ENCODE measurements at regions not wholly inside any gene's neighbourhood (a gene's known extent, or its start where the extent isn't known, plus 50 kb on each side); places are given as distances from the start of the nearest gene placed in this dataset.

GRCh38 chr12:33670284-33670683, 230.7 kb upstream of the SYT10 start:
- H2AK5ac ChIP-seq (ENCODE audit: low read length) = no peak overlapping the region
- H3K18ac ChIP-seq (ENCODE audit: low read length) = no peak overlapping the region
- no peaks in the 10 kb centered on the region for H3K4me1 ChIP-seq (ENCODE audit: control insufficient read depth, low read depth, low read length)
- H2BK5ac ChIP-seq (ENCODE audit: low read length) = no peak overlapping the region
- H3K4ac ChIP-seq (ENCODE audit: low read depth, low read length) = no peak overlapping the region
- H2BK120ac ChIP-seq (ENCODE audit: low read depth, low read length) = no peak overlapping the region
- no peak overlapping the region for H3K27ac ChIP-seq (ENCODE audit: low read depth, low read length)
- no peak overlapping the region for H3K4me3 ChIP-seq (ENCODE audit: low read length)
- H3K23ac ChIP-seq (ENCODE audit: low read length) = no peak overlapping the region
- no peak overlapping the region for H3K4me2 ChIP-seq (ENCODE audit: low read length)
- H4K5ac ChIP-seq (ENCODE audit: low read length) = no peak overlapping the region
- WGBS (ENCODE audit: extremely low coverage, insufficient coverage, low lambda C conversion rate) = no CpG with 5 or more reads among the region's 5 CpGs
- H3K79me2 ChIP-seq (ENCODE audit: control insufficient read depth, insufficient read depth, low read length) = no peaks in the 10 kb centered on the region
- no peak overlapping the region for H4K8ac ChIP-seq (ENCODE audit: low read depth, low read length)
- no peak for DNase-seq
- no peaks in the 10 kb centered on the region for H3K27me3 ChIP-seq (ENCODE audit: insufficient read depth, low read length, poor library complexity)
- no peak overlapping the region for H2BK15ac ChIP-seq (replicated peaks; ENCODE audit: low read depth)
- H3K56ac ChIP-seq (ENCODE audit: low read length) = no peak overlapping the region
- no peaks in the 10 kb centered on the region for H3K36me3 ChIP-seq (ENCODE audit: control insufficient read depth, insufficient read depth, low read length)
- no peaks in the 10 kb centered on the region for H3K79me1 ChIP-seq (ENCODE audit: low read length)
- no peak overlapping the region for H3K9ac ChIP-seq (ENCODE audit: low read length)

- Histone ChIP-seq H3K27ac (ENCODE audit: low read depth, low read length) (no peak overlapping the region), H2BK120ac (ENCODE audit: low read depth, low read length) (no peak overlapping the region), H2AK5ac (ENCODE audit: low read length) (no peak overlapping the region), H3K27me3 (ENCODE audit: insufficient read depth, low read length, poor library complexity) (no peaks in the 10 kb centered on the region), H3K4me2 (ENCODE audit: low read length) (no peak overlapping the region), H2BK5ac (ENCODE audit: low read length) (no peak overlapping the region), H4K5ac (ENCODE audit: low read length) (no peak overlapping the region), H3K4ac (ENCODE audit: low read depth, low read length) (no peak overlapping the region), H3K79me2 (ENCODE audit: control insufficient read depth, insufficient read depth, low read length) (no peaks in the 10 kb centered on the region), H3K9ac (ENCODE audit: low read length) (no peak overlapping the region), H3K23ac (ENCODE audit: low read length) (no peak overlapping the region), H3K56ac (ENCODE audit: low read length) (no peak overlapping the region), H4K8ac (ENCODE audit: low read depth, low read length) (no peak overlapping the region), H3K36me3 (ENCODE audit: control insufficient read depth, insufficient read depth, low read length) (no peaks in the 10 kb centered on the region), H3K4me3 (ENCODE audit: low read length) (no peak overlapping the region), H3K4me1 (ENCODE audit: control insufficient read depth, low read depth, low read length) (no peaks in the 10 kb centered on the region), H3K18ac (ENCODE audit: low read length) (no peak overlapping the region), H2BK15ac (replicated peaks; ENCODE audit: low read depth) (no peak overlapping the region), H3K79me1 (ENCODE audit: low read length) (no peaks in the 10 kb centered on the region)
- DNase-seq = no peak
Observed at GRCh38 chr12:33671676-33672075, 232.1 kb upstream of the SYT10 start.

GRCh38 chr12:33672836-33673577, 233.4 kb upstream of the SYT10 start:
- Histone ChIP-seq H3K4me3 (ENCODE audit: low read length) (no peak overlapping the region), H3K36me3 (ENCODE audit: control insufficient read depth, insufficient read depth, low read length) (no peaks in the 10 kb centered on the region), H2BK15ac (replicated peaks; ENCODE audit: low read depth) (no peak overlapping the region), H2AK5ac (ENCODE audit: low read length) (no peak overlapping the region), H3K18ac (ENCODE audit: low read length) (no peak overlapping the region), H3K79me2 (ENCODE audit: control insufficient read depth, insufficient read depth, low read length) (no peaks in the 10 kb centered on the region), H3K4me2 (ENCODE audit: low read length) (no peak overlapping the region), H4K5ac (ENCODE audit: low read length) (no peak overlapping the region), H3K23ac (ENCODE audit: low read length) (no peak overlapping the region), H2BK120ac (ENCODE audit: low read depth, low read length) (no peak overlapping the region), H3K56ac (ENCODE audit: low read length) (no peak overlapping the region), H3K4me1 (ENCODE audit: control insufficient read depth, low read depth, low read length) (no peaks in the 10 kb centered on the region), H3K27me3 (ENCODE audit: insufficient read depth, low read length, poor library complexity) (no peaks in the 10 kb centered on the region), H3K27ac (ENCODE audit: low read depth, low read length) (no peak overlapping the region), H3K4ac (ENCODE audit: low read depth, low read length) (no peak overlapping the region), H4K8ac (ENCODE audit: low read depth, low read length) (no peak overlapping the region), H3K9ac (ENCODE audit: low read length) (no peak overlapping the region), H3K79me1 (ENCODE audit: low read length) (no peaks in the 10 kb centered on the region), H2BK5ac (ENCODE audit: low read length) (no peak overlapping the region)
- no peak for DNase-seq
- WGBS (ENCODE audit: extremely low coverage, insufficient coverage, low lambda C conversion rate) = no CpG with 5 or more reads among the region's 5 CpGs

GRCh38 chr12:33676866-33677265, 237.2 kb upstream of the SYT10 start:
- Histone ChIP-seq H2BK15ac (replicated peaks; ENCODE audit: low read depth) (no peak overlapping the region), H3K79me2 (ENCODE audit: control insufficient read depth, insufficient read depth, low read length) (no peaks in the 10 kb centered on the region), H3K4ac (ENCODE audit: low read depth, low read length) (no peak overlapping the region), H3K18ac (ENCODE audit: low read length) (no peak overlapping the region), H3K79me1 (ENCODE audit: low read length) (no peaks in the 10 kb centered on the region), H3K56ac (ENCODE audit: low read length) (no peak overlapping the region), H2BK5ac (ENCODE audit: low read length) (no peak overlapping the region), H3K9ac (ENCODE audit: low read length) (no peak overlapping the region), H3K4me2 (ENCODE audit: low read length) (no peak overlapping the region), H3K36me3 (ENCODE audit: control insufficient read depth, insufficient read depth, low read length) (no peaks in the 10 kb centered on the region), H3K4me3 (ENCODE audit: low read length) (no peak overlapping the region), H2AK5ac (ENCODE audit: low read length) (no peak overlapping the region), H3K27ac (ENCODE audit: low read depth, low read length) (no peak overlapping the region), H3K23ac (ENCODE audit: low read length) (no peak overlapping the region), H3K27me3 (ENCODE audit: insufficient read depth, low read length, poor library complexity) (no peaks in the 10 kb centered on the region), H4K8ac (ENCODE audit: low read depth, low read length) (no peak overlapping the region), H2BK120ac (ENCODE audit: low read depth, low read length) (no peak overlapping the region), H4K5ac (ENCODE audit: low read length) (no peak overlapping the region), H3K4me1 (ENCODE audit: control insufficient read depth, low read depth, low read length) (no peaks in the 10 kb centered on the region)
- no CpG with 5 or more reads among the region's 1 CpG for WGBS (ENCODE audit: extremely low coverage, insufficient coverage, low lambda C conversion rate)
- no peak for DNase-seq

GRCh38 chr12:33678221-33678964, 238.8 kb upstream of the SYT10 start:
- no peak for DNase-seq
- no peak overlapping the region for H3K27ac ChIP-seq (ENCODE audit: low read depth, low read length)
- WGBS (ENCODE audit: extremely low coverage, insufficient coverage, low lambda C conversion rate) = no CpG with 5 or more reads among the region's 8 CpGs

More at GRCh38 chr12:33678221-33678964, 238.8 kb upstream of the SYT10 start:
- Histone ChIP-seq H4K8ac (ENCODE audit: low read depth, low read length) (no peak overlapping the region), H4K5ac (ENCODE audit: low read length) (no peak overlapping the region), H2BK5ac (ENCODE audit: low read length) (no peak overlapping the region), H2AK5ac (ENCODE audit: low read length) (no peak overlapping the region), H2BK120ac (ENCODE audit: low read depth, low read length) (no peak overlapping the region), H3K56ac (ENCODE audit: low read length) (no peak overlapping the region), H3K79me1 (ENCODE audit: low read length) (no peaks in the 10 kb centered on the region), H3K79me2 (ENCODE audit: control insufficient read depth, insufficient read depth, low read length) (no peaks in the 10 kb centered on the region), H3K36me3 (ENCODE audit: control insufficient read depth, insufficient read depth, low read length) (no peaks in the 10 kb centered on the region), H3K18ac (ENCODE audit: low read length) (no peak overlapping the region), H3K4me2 (ENCODE audit: low read length) (no peak overlapping the region), H3K4me1 (ENCODE audit: control insufficient read depth, low read depth, low read length) (no peaks in the 10 kb centered on the region), H2BK15ac (replicated peaks; ENCODE audit: low read depth) (no peak overlapping the region), H3K4ac (ENCODE audit: low read depth, low read length) (no peak overlapping the region), H3K4me3 (ENCODE audit: low read length) (no peak overlapping the region), H3K9ac (ENCODE audit: low read length) (no peak overlapping the region), H3K27me3 (ENCODE audit: insufficient read depth, low read length, poor library complexity) (no peaks in the 10 kb centered on the region), H3K23ac (ENCODE audit: low read length) (no peak overlapping the region)

Measured in mesendoderm (in vitro differentiated cells).